ENCODE measurements at regions not wholly inside any gene's neighbourhood (a gene's known extent, or its start where the extent isn't known, plus 50 kb on each side); places are given as distances from the start of the nearest gene placed in this dataset.
"Not testable (repeated sequence)": the region's sequence is repeated elsewhere in the genome, so short reads cannot be mapped to it uniquely, and the experiment has no call there.

DNA sequence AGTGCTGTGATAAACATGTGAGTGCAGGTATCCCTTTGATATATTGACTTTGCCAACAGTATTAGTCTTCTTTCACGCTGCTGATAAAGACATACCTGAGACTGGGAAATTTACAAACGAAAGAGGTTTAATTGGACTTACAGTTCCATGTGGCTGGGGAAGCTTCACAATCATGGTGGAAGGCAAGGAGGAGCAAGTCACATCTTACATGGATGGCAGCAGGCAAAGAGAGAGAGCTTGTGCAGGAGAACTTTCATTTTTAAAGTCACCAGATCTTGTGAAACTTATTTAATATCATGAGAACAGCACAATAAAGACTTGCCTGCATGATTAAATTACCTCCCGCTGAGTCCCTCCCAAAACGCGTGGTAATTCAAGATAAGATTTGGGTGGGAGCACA is 277.9 kb upstream of the GCFC2 start:
- TF ChIP-seq CTCF (IDR thresholded peaks at IDR 0.05; ENCODE audit: low read depth, low read length, poor library complexity, severe bottlenecking); EZH2phosphoT487 (IDR thresholded peaks at IDR 0.05; ENCODE audit: borderline replicate concordance, low read length): not testable (repeated sequence)
